OCI-LY7 (cell line): ENCODE measurements at regions not wholly inside any gene's neighbourhood (a gene's known extent, or its start where the extent isn't known, plus 50 kb on each side); places are given as distances from the start of the nearest gene placed in this dataset.

Experiments used
- BruUV-seq: library from RNA; stranded (reverse); fragments of 400-500 nt; replicated peaks from 2 replicates; lab custom pipeline; 2021; lab: Mats Ljungman, UMichigan
- CTCF ChIA-PET: fragments of 300-600 bp; sonication (Branson Sonifier 250); formaldehyde crosslinking; loops from one replicate; lab custom pipeline; 2022; ENCODE audit warnings: antibody characterized with exemption; ENCODE audit not compliant: unreplicated experiment; lab: Charles Lee
- POLR2A ChIA-PET: fragments of 300-600 bp; sonication (Branson Sonifier 250); formaldehyde crosslinking; loops from one replicate; lab custom pipeline; 2022; ENCODE audit warnings: antibody characterized with exemption; lab: Charles Lee
- DNase-seq: peaks from one replicate; pipeline ENCODE4 v3.0.0-alpha.2; 2015; ENCODE audit warnings: low spot score
- H2AFZ ChIP-seq: fragments of 200-600 bp; sonication (generic), shearing (Covaris generic); 2 replicates; pipeline ENCODE4 v1.6.1; 2014; ENCODE audit warnings: mild to moderate bottlenecking, antibody characterized with exemption, low read length, moderate library complexity
- H3K27ac ChIP-seq: fragments of 200-600 bp; sonication (generic); 2 replicates; pipeline ENCODE4 v1.5.1; 2014; ENCODE audit warnings: mixed run types, low read depth, mild to moderate bottlenecking, moderate library complexity, low read length, inconsistent platforms; ENCODE audit not compliant: poor library complexity, severe bottlenecking
- H3K36me3 ChIP-seq: fragments of 200-600 bp; sonication (generic); 2 replicates; pipeline ENCODE4 v1.6.1; 2014; ENCODE audit warnings: mild to moderate bottlenecking, antibody characterized with exemption, low read length, moderate library complexity, mixed read lengths; ENCODE audit not compliant: insufficient read depth
- H3K4me1 ChIP-seq: fragments of 200-600 bp; sonication (generic); 2 replicates; pipeline ENCODE4 v1.5.1; 2014; ENCODE audit warnings: mild to moderate bottlenecking, low read length; ENCODE audit not compliant: insufficient read depth, poor library complexity, severe bottlenecking
- H3K4me2 ChIP-seq: fragments of 200-600 bp; sonication (generic); 2 replicates; pipeline ENCODE4 v1.6.1; 2014; ENCODE audit warnings: mild to moderate bottlenecking, low read length
- H3K4me3 ChIP-seq: fragments of 200-600 bp; sonication (generic); 2 replicates; pipeline ENCODE4 v1.5.1; 2014; ENCODE audit warnings: mild to moderate bottlenecking, low read depth, low read length; ENCODE audit not compliant: poor library complexity, severe bottlenecking
- H3K79me2 ChIP-seq: fragments of 200-600 bp; sonication (generic); 2 replicates; pipeline ENCODE4 v1.6.1; 2016; ENCODE audit warnings: low read depth, mild to moderate bottlenecking, low read length, moderate library complexity, mixed read lengths; ENCODE audit not compliant: insufficient read depth
- H3K9me2 ChIP-seq: fragments of 200-600 bp; sonication (generic); 2 replicates; pipeline ENCODE4 v1.6.1; 2016; ENCODE audit warnings: mild to moderate bottlenecking, low read length, mixed read lengths; ENCODE audit not compliant: insufficient read depth
- H3K9me3 ChIP-seq: fragments of 200-600 bp; sonication (generic); 2 replicates; pipeline ENCODE4 v1.6.1; 2014; ENCODE audit warnings: mild to moderate bottlenecking, mixed run types, low read length, mixed read lengths
- H4K20me1 ChIP-seq: fragments of 200-600 bp; sonication (generic); 2 replicates; pipeline ENCODE4 v1.6.1; 2014; ENCODE audit warnings: mild to moderate bottlenecking, antibody characterized with exemption, low read length, moderate library complexity, mixed read lengths; ENCODE audit not compliant: insufficient read depth
- EZH2phosphoT487 ChIP-seq: fragments of 200-600 bp; sonication (generic); IDR thresholded peaks from 2 replicates; pipeline ENCODE4 v1.6.1; 2018; ENCODE audit warnings: low read depth, borderline replicate concordance, mild to moderate bottlenecking, mixed run types, antibody characterized with exemption, low read length, moderate library complexity, mixed read lengths
- intact Hi-C: fragments of 100-400 bp; cut with micrococcal nuclease; formaldehyde crosslinking; loops from one replicate; pipeline ENCODE4 v1.10.0; 2022; ENCODE audit not compliant: unreplicated experiment
- TF ChIP-seq, protein P1 (sequence below): fragments of 200-600 bp; sonication (generic); conservative IDR thresholded peaks from 2 replicates; pipeline ENCODE4 v1.5.1; 2014; ENCODE audit warnings: mild to moderate bottlenecking, antibody characterized with exemption, low read length, moderate library complexity, mixed read lengths

DNA sequence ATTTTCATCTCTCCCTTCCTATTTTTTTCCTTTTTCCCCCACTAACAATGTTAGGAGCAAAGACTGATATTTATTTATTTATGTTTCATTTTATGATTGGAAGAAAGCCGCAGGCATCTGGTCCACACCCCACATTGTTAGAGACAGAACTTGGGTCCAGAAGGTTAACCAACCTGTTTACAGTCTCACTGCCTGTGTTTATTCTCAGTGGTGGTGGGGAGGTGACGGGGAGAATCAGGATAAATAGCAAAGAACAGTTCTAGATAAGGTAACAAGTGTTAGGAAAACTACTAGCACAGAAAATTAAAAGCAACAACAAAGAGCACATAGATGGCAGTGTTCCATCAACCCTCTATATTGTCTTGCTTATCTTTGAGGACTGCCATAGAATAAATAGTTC, 301.7 kb upstream of the DIPK2B start:
- no peak for TF ChIP-seq EZH2phosphoT487
- TF ChIP-seq, protein P1, sequence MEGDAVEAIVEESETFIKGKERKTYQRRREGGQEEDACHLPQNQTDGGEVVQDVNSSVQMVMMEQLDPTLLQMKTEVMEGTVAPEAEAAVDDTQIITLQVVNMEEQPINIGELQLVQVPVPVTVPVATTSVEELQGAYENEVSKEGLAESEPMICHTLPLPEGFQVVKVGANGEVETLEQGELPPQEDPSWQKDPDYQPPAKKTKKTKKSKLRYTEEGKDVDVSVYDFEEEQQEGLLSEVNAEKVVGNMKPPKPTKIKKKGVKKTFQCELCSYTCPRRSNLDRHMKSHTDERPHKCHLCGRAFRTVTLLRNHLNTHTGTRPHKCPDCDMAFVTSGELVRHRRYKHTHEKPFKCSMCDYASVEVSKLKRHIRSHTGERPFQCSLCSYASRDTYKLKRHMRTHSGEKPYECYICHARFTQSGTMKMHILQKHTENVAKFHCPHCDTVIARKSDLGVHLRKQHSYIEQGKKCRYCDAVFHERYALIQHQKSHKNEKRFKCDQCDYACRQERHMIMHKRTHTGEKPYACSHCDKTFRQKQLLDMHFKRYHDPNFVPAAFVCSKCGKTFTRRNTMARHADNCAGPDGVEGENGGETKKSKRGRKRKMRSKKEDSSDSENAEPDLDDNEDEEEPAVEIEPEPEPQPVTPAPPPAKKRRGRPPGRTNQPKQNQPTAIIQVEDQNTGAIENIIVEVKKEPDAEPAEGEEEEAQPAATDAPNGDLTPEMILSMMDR: no peak
- Histone ChIP-seq H2AFZ (no peak overlapping the region), H3K27ac (no peak overlapping the region), H3K79me2 (no peaks in the 10 kb centered on the region), H3K4me2 (no peak overlapping the region), H3K4me3 (no peak overlapping the region), H3K36me3 (no peaks in the 10 kb centered on the region), H4K20me1 (no peaks in the 10 kb centered on the region), H3K4me1 (no peaks in the 10 kb centered on the region), H3K9me3 (no peaks in the 10 kb centered on the region), H3K9me2 (no peaks in the 10 kb centered on the region)
- POLR2A ChIA-PET: no interaction called here
- DNase-seq: no peak
- no TSS peak for BruUV-seq
- CTCF ChIA-PET: no interaction called here
- intact Hi-C loops: no loop called here

DNA sequence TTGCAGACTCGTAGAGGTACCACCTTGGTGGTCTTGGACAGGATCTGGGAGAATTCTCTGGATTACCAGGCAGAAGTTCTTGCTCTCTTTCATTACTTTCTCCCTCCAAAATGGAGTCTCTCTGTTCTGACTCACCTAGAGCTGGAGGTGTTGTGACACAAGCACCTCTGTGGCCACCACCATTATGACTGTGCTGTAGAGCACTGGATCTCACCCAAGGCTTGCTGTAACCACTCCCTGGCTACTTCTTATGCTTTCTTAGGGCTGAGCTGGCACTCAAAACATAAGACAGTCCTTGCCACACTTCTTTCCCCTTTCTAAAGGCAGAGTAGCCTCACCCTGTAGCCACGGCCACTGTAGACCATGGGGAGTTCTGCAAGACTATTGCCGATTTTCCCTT, 296.6 kb upstream of the DIPK2B start:
- no TSS peak for BruUV-seq
- no peak overlapping the region for H3K4me3 ChIP-seq
- POLR2A ChIA-PET: no interaction called here
- DNase-seq: no peak
- CTCF ChIA-PET: no interaction called here
- no peaks in the 10 kb centered on the region for H3K9me3 ChIP-seq
- no peaks in the 10 kb centered on the region for H3K79me2 ChIP-seq
- intact Hi-C loops: no loop called here
- no peak overlapping the region for H3K27ac ChIP-seq
- no peaks in the 10 kb centered on the region for H3K4me1 ChIP-seq
- no peak overlapping the region for H2AFZ ChIP-seq
- no peaks in the 10 kb centered on the region for H3K9me2 ChIP-seq
- H3K4me2 ChIP-seq: no peak overlapping the region
- no peaks in the 10 kb centered on the region for H4K20me1 ChIP-seq
- H3K36me3 ChIP-seq: no peaks in the 10 kb centered on the region
- TF ChIP-seq, protein P1: no peak
- TF ChIP-seq EZH2phosphoT487: no peak

- H3K4me3 ChIP-seq: no peak overlapping the region
- ChIA-PET POLR2A (no interaction called here), CTCF (no interaction called here)
- TF ChIP-seq, protein P1: no peak
- TF ChIP-seq EZH2phosphoT487: no peak
- no peak overlapping the region for H3K4me2 ChIP-seq
- DNase-seq: no peak
- no TSS peak for BruUV-seq
- no peaks in the 10 kb centered on the region for H3K9me2 ChIP-seq
- intact Hi-C loops: no loop called here
- H3K36me3 ChIP-seq: no peaks in the 10 kb centered on the region
- H3K9me3 ChIP-seq: no peaks in the 10 kb centered on the region
- H3K4me1 ChIP-seq: no peaks in the 10 kb centered on the region
- H3K79me2 ChIP-seq: no peaks in the 10 kb centered on the region
- no peaks in the 10 kb centered on the region for H4K20me1 ChIP-seq
- no peak overlapping the region for H3K27ac ChIP-seq
- H2AFZ ChIP-seq: no peak overlapping the region
Measured at GRCh38 chrX:45485719-45486118, 285.0 kb upstream of the DIPK2B start.
